NB4 (cell line): ENCODE measurements at regions not wholly inside any gene's neighbourhood (a gene's known extent, or its start where the extent isn't known, plus 50 kb on each side); places are given as distances from the start of the nearest gene placed in this dataset.

Source experiments
- DNase-seq: peaks from one replicate; pipeline ENCODE4 v3.0.0; 2010; ENCODE audit warnings: low read depth
- H3K4me3 ChIP-seq: one replicate; pipeline ENCODE4 v1.5.1; 2011; ENCODE audit warnings: mild to moderate bottlenecking, low read depth, low read length, moderate library complexity
- MYC ChIP-seq: IDR thresholded peaks from 2 replicates; pipeline ENCODE4 v1.6.1; 2011; ENCODE audit warnings: low read depth, low read length
- POLR2A ChIP-seq: IDR thresholded peaks from 2 replicates; pipeline ENCODE4 v1.6.1; 2011; ENCODE audit warnings: mild to moderate bottlenecking; ENCODE audit not compliant: insufficient read length; ENCODE audit errors: extremely low read depth
- TF ChIP-seq, protein P1 (sequence below): IDR thresholded peaks from 2 replicates; pipeline ENCODE4 v1.6.1; 2011; ENCODE audit warnings: low read depth, low read length
- TF ChIP-seq, protein P2 (sequence below): IDR thresholded peaks from one replicate; pipeline ENCODE4 v1.5.1; 2012; ENCODE audit warnings: low read depth, low read length

DNA sequence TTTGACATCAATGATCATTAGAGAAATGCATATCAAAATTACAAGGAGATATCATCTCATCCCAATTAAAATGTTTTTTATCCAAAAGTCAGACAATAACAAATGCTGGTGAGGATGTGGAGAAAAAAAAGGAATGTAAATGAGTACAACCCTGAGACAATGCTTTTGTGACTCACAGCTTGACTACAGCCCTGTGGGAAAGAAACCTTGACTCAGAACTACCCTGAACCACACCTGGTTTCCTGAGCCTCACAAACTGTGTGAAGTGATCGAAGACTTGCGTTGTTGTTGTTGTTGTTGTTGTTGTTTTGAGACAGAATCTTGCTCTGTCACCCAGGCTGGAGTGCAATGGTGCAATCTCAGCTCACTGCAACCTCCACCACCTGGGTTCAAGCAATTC lies 266.6 kb upstream of the MYT1L start:
- no peak for DNase-seq
- TF ChIP-seq, protein P1, sequence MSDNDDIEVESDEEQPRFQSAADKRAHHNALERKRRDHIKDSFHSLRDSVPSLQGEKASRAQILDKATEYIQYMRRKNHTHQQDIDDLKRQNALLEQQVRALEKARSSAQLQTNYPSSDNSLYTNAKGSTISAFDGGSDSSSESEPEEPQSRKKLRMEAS, result no peak
- TF ChIP-seq, protein P2, sequence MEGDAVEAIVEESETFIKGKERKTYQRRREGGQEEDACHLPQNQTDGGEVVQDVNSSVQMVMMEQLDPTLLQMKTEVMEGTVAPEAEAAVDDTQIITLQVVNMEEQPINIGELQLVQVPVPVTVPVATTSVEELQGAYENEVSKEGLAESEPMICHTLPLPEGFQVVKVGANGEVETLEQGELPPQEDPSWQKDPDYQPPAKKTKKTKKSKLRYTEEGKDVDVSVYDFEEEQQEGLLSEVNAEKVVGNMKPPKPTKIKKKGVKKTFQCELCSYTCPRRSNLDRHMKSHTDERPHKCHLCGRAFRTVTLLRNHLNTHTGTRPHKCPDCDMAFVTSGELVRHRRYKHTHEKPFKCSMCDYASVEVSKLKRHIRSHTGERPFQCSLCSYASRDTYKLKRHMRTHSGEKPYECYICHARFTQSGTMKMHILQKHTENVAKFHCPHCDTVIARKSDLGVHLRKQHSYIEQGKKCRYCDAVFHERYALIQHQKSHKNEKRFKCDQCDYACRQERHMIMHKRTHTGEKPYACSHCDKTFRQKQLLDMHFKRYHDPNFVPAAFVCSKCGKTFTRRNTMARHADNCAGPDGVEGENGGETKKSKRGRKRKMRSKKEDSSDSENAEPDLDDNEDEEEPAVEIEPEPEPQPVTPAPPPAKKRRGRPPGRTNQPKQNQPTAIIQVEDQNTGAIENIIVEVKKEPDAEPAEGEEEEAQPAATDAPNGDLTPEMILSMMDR, result no peak
- TF ChIP-seq POLR2A, result no peak
- no peak for TF ChIP-seq MYC
- H3K4me3 ChIP-seq, result no peak overlapping the region

DNA sequence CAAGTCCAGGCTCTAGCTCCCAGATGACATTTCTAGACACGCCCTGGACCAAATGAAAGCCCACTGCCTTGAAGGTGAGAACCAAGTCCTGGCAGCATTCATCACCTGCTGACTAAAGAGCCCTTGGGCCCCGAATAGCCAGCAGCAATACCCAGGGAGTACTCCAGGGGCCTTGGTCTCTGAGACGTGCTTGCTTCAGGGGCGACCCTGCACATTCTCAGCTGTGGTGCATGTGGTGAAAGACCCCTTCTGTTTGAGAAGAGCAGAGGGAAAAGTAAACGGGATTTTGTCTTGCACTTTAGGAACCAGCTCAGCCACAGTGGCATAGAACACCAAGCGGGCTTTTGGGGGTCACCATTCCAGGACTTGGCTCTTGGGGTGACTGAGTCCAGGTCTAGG lies 260.5 kb upstream of the MYT1L start:
- no peak overlapping the region for H3K4me3 ChIP-seq
- TF ChIP-seq POLR2A, result no peak
- TF ChIP-seq, protein P1, result no peak
- no peak for TF ChIP-seq MYC
- DNase-seq, result no peak

DNA sequence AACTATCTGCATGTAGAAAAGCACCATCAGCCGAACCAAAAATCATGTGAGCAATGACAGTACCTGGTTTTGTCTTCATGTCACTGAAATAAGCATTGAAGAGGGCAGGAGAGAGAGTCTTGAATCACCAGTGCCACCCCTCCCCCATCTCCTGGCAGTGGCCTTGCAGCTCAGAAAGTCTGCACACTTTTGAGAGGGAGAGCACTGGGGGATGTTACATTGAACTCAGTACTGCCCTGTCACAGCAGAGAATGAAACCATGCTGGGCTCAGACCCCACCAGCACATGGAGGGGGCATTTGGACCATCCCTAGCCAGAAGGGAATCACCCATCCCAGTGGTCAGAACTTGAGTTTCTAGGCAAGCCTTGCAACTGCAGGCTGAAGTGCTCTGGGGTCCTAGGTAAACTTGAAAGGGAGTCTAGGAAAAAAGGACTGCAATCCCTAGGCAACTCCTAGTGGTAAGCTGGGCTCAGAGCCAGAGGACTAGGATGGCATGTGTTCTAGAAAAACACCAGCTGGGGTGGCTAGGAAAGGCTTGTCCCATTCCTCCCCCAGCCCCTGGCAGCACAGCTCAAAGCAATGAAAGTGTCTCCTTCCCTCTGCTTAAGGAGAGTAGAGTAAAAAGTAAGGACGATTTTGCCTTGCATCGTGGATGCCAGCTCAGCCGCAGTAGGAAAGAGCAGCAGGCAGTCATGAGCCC lies 259.9 kb upstream of the MYT1L start:
- no peak for DNase-seq
- H3K4me3 ChIP-seq, result no peak overlapping the region
- TF ChIP-seq, protein P2, result no peak
- TF ChIP-seq POLR2A (no peak), MYC (no peak)
- TF ChIP-seq, protein P1, result no peak

DNA sequence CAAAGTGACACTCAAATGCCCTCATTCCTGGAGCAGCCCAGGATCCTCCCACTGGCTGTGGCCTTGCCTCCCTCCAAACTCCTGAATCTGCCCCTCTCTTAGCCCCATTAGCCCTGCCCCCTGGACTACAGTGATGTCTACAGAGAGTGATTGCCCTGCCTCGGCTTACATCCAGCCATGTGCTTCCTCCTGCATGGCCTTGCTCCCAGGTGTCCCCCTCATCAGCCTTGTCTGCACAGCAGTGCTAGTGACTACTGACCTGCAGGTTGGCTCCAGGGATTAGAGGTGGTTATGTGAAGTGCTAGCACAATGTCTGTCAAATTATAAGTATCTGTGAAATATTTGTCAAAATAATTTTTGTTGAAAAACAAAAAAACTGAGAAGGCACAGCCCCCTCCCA lies 259.1 kb upstream of the MYT1L start:
- TF ChIP-seq POLR2A (no peak), MYC (no peak)
- TF ChIP-seq, protein P2, result no peak
- TF ChIP-seq, protein P1, result no peak
- no peak overlapping the region for H3K4me3 ChIP-seq
- DNase-seq, result no peak

DNA sequence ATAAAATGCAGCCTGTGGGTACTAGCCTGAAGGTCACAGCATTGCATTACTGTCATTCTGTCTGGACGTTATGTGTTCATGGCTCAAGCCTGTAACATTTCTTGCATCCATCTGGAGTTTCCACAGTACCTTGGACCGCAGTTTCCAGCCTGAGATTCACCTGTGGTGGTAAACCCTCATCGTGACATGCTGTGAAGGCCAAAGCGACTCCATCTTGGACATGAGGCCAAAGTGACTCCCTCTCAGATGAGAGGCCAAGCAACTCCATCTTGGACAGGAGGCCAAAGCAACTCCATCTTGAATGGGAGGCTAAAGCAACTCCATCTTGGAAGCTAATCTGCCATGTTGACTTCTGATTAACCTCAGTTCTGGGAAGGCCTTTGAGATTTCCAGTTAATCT lies 257.7 kb upstream of the MYT1L start:
- H3K4me3 ChIP-seq, result no peak overlapping the region
- DNase-seq, result no peak
- TF ChIP-seq MYC (no peak), POLR2A (no peak)
- TF ChIP-seq, protein P1, result no peak
- TF ChIP-seq, protein P2, result no peak

DNA sequence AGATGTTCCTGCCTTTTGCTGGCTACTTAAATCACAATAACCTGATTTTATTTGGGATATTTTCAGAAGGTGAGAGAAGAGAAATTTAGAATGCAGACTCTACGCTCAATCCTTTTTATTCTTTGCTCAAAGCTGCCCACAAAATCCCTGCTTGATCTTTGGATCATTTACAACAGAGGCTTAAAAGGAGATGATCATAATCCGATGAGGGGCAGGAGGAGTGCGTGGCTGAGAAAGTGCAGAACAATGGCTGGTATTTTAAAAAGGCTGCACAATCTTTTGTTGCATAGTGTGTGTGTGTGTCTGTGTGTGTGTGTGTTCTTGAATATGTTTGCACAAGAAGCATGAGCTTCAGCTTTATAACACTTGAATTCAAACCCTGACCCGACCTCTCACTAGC lies 256.3 kb upstream of the MYT1L start:
- no peak overlapping the region for H3K4me3 ChIP-seq
- DNase-seq, result no peak
- TF ChIP-seq, protein P1, result no peak
- TF ChIP-seq, protein P2, result no peak
- no peak for TF ChIP-seq POLR2A
- no peak for TF ChIP-seq MYC
